Activated CD4-positive, alpha-beta memory T cell treated with anti-CD3 and anti-CD28 coated beads for 36 hours (primary cell): ENCODE measurements at regions not wholly inside any gene's neighbourhood (a gene's known extent, or its start where the extent isn't known, plus 50 kb on each side); places are given as distances from the start of the nearest gene placed in this dataset.
"Not testable (repeated sequence)": the region's sequence is repeated elsewhere in the genome, so short reads cannot be mapped to it uniquely, and the experiment has no call there.

Source experiments
- CTCF ChIA-PET: fragments of 350-600 bp; sonication (Branson Sonifier 250); formaldehyde crosslinking; loops from one replicate; lab custom pipeline; 2021; ENCODE audit warnings: antibody characterized with exemption, inconsistent platforms; lab: Charles Lee
- POLR2A ChIA-PET: fragments of 350-600 bp; sonication (Branson Sonifier 250); formaldehyde crosslinking; loops from one replicate; lab custom pipeline; 2021; ENCODE audit warnings: antibody characterized with exemption; lab: Charles Lee
- DNase-seq: peaks from one replicate; pipeline ENCODE4 v3.0.0-alpha.2; 2020
- H3K27ac Mint-ChIP-seq: one replicate; pipeline ENCODE4 v1.8.0; 2021; ENCODE audit warnings: mixed read lengths
- H3K27me3 Mint-ChIP-seq: one replicate; pipeline ENCODE4 v1.8.0; 2021; ENCODE audit warnings: mixed read lengths
- H3K36me3 Mint-ChIP-seq: one replicate; pipeline ENCODE4 v1.8.0; 2021; ENCODE audit warnings: mixed read lengths
- H3K4me1 Mint-ChIP-seq: one replicate; pipeline ENCODE4 v1.8.0; 2021; ENCODE audit warnings: low read depth, mixed read lengths
- H3K4me3 Mint-ChIP-seq: one replicate; pipeline ENCODE4 v1.8.0; 2021; ENCODE audit warnings: mild to moderate bottlenecking, mixed read lengths
- H3K9me3 Mint-ChIP-seq: one replicate; pipeline ENCODE4 v1.8.0; 2021; ENCODE audit warnings: mixed read lengths
- intact Hi-C: fragments of 100-400 bp; cut with micrococcal nuclease; formaldehyde crosslinking; loops from one replicate; pipeline ENCODE4 v1.15.1; 2023

- H3K27ac Mint-ChIP-seq, H3K27me3 Mint-ChIP-seq, H3K36me3 Mint-ChIP-seq, H3K9me3 Mint-ChIP-seq, intact Hi-C loops, CTCF ChIA-PET, H3K4me3 Mint-ChIP-seq, DNase-seq, POLR2A ChIA-PET, H3K4me1 Mint-ChIP-seq: not testable (repeated sequence)
These were observed 772.5 kb downstream of the SH3BGRL start for GRCh38 chrX:81974413-81974812.

DNA sequence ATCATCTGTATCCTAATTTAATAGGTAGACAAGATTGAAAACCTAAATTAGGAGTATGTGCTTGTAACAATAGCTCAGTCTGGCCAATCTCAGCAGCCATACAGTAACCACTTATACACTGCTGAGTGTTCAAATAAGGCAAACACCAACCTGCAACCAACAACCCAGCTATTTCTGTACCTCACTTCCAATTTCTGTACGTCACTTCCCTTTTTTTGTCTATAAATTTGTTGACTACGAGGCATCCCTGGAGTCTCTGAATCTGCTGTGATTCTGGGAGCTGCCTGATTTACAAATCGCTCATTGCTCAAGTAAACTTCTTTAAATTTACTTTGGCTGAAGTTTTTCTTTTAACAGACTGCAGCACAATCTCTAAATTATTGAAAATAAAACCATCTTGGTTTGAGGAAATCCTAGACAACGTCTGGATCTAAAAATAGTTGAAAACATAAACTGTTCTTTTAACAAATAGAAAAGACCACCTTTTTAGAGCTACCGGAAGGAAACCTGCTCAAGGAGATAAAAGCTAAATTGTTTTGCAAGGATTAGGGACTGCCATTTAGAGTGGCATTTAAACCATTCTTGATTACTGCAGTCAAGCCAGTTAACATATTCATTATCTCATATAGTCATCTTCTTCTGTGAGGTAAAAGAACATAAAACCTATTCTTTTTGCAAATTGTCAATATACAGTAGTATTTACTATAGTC lies 778.1 kb downstream of the SH3BGRL start:
- H3K9me3 Mint-ChIP-seq = no peaks in the 10 kb centered on the region
- ChIA-PET CTCF (no interaction called here), POLR2A (no interaction called here)
- intact Hi-C loops = no loop called here
- H3K36me3 Mint-ChIP-seq = no peaks in the 10 kb centered on the region
- H3K4me1 Mint-ChIP-seq = no peaks in the 10 kb centered on the region
- no peaks in the 10 kb centered on the region for H3K27me3 Mint-ChIP-seq
- DNase-seq = no peak
- no peak overlapping the region for H3K4me3 Mint-ChIP-seq
- H3K27ac Mint-ChIP-seq = no peak overlapping the region

GRCh38 chrX:81987217-81987616 lies 785.3 kb downstream of the SH3BGRL start:
- not testable (repeated sequence) for H3K27me3 Mint-ChIP-seq

DNA sequence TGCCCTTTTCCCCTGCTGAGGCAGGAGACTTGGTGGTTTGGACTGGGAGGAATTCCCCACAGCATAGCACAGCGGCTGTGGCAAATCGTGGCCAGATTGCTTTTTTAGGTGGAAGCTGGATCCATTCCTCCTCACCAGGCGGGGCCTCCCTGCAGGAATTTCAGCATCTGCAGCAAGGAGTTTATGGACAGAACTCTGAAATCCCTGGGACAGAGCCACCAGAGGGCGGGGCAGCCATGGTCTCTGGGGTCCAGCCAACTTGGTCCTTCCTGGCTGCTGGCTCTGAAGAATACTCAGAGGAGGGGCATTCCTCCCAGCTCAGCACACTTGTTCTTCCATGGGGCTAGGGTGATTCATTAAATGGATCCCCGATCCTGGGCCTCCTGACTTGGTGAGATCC lies 794.3 kb downstream of the SH3BGRL start:
- Mint-ChIP-seq H3K4me1 (no peaks in the 10 kb centered on the region), H3K36me3 (no peaks in the 10 kb centered on the region), H3K27me3 (no peaks in the 10 kb centered on the region), H3K9me3 (peaks cover 12% of the 10 kb centered on the region), H3K4me3 (no peak overlapping the region), H3K27ac (no peak overlapping the region)
- ChIA-PET CTCF (no interaction called here), POLR2A (no interaction called here)
- intact Hi-C loops = no loop called here
- DNase-seq = no peak

More at GRCh38 chrX:81987217-81987616, 785.3 kb downstream of the SH3BGRL start:
- POLR2A ChIA-PET, H3K36me3 Mint-ChIP-seq, DNase-seq, H3K27ac Mint-ChIP-seq, H3K4me3 Mint-ChIP-seq, H3K9me3 Mint-ChIP-seq, intact Hi-C loops, CTCF ChIA-PET, H3K4me1 Mint-ChIP-seq: not testable (repeated sequence)

DNA sequence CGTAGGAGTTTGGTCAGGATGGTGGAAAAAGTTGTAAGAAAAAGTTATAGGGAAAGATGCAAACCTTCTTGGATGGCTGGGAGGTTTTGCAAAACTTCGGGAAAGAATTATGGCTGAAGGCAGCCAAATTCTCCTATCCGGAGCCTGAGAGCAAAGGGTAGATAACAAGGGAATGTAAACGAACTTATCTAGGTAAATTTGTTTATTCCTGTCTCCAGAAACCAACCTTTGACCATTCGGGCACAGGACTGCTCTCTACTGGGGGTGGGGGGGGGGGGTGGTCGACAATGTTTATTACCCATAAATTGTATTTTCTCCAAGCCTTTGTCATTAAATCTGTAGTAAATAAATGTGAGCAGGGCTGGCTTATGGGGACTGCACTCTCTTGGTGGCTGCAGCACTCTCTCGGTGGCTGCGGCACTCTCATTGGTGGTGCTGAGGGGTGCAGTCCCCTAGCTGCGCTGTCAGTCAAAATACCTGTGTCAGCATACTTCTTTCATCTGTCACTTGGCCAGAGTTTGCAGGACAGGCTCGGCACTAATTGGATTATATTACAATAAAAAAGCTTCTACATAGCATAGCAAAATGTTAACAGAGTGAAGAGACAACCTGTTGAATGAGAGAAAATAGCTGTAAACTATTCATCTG lies 827.8 kb downstream of the SH3BGRL start:
- Mint-ChIP-seq H3K27ac (no peak overlapping the region), H3K4me3 (no peak overlapping the region), H3K4me1 (no peaks in the 10 kb centered on the region), H3K36me3 (no peaks in the 10 kb centered on the region), H3K27me3 (no peaks in the 10 kb centered on the region), H3K9me3 (peaks cover 5% of the 10 kb centered on the region)
- ChIA-PET POLR2A (no interaction called here), CTCF (no interaction called here)
- no peak for DNase-seq
- intact Hi-C loops = no loop called here

DNA sequence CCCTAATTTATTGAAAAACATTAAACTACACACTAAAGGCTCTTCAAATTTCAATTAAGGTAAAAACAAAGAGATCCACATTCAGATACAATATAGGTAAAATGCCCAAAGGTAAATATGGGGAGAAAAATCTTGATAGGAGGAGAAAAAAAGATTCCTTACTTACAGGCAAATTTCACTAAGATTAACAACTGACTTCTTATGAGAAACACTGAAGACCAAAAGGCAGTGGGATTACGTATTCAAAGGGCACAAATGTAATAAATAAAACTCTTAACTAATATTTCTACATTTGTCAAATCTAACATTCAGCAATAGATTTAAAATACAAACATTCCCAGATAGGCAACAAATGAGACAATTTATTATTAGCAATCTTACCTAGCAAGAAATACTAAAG lies 829.3 kb downstream of the SH3BGRL start:
- ChIA-PET CTCF (no interaction called here), POLR2A (no interaction called here)
- Mint-ChIP-seq H3K27me3 (no peaks in the 10 kb centered on the region), H3K9me3 (peaks cover 5% of the 10 kb centered on the region), H3K4me1 (no peaks in the 10 kb centered on the region), H3K27ac (no peak overlapping the region), H3K36me3 (no peaks in the 10 kb centered on the region), H3K4me3 (no peak overlapping the region)
- DNase-seq = no peak
- intact Hi-C loops = no loop called here

- no peak overlapping the region for H3K4me3 Mint-ChIP-seq
- CTCF ChIA-PET = no interaction called here
- DNase-seq = no peak
- intact Hi-C loops = no loop called here
- no peak overlapping the region for H3K27ac Mint-ChIP-seq
- H3K36me3 Mint-ChIP-seq = no peaks in the 10 kb centered on the region
- no peaks in the 10 kb centered on the region for H3K4me1 Mint-ChIP-seq
- H3K27me3 Mint-ChIP-seq = no peaks in the 10 kb centered on the region
- peaks cover 4% of the 10 kb centered on the region for H3K9me3 Mint-ChIP-seq
- POLR2A ChIA-PET = no interaction called here
These were observed 836.9 kb downstream of the SH3BGRL start for GRCh38 chrX:82038793-82039192.

DNA sequence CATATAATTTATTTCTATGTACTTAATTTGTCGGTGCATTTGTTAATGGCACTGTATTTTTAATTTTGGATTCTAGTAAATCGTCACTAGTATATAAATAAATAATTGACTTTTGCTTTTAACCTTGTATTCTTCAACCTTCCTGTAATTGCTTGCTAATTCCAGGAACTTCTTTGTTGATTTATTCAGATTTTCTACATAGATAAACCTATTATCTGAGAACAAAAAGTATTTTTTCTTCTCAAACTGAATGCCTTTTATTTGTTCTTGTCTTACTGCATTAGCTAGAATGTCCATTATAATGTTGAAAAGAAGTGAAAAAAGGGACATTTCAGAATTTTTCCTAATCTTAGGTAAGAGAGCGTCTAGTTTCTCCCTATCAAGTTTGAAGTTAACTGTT lies 839.1 kb downstream of the SH3BGRL start:
- no peak overlapping the region for H3K4me3 Mint-ChIP-seq
- H3K27ac Mint-ChIP-seq = no peak overlapping the region
- peaks cover 4% of the 10 kb centered on the region for H3K9me3 Mint-ChIP-seq
- ChIA-PET POLR2A (no interaction called here), CTCF (no interaction called here)
- intact Hi-C loops = no loop called here
- H3K4me1 Mint-ChIP-seq = no peaks in the 10 kb centered on the region
- H3K27me3 Mint-ChIP-seq = no peaks in the 10 kb centered on the region
- H3K36me3 Mint-ChIP-seq = no peaks in the 10 kb centered on the region
- DNase-seq = no peak

DNA sequence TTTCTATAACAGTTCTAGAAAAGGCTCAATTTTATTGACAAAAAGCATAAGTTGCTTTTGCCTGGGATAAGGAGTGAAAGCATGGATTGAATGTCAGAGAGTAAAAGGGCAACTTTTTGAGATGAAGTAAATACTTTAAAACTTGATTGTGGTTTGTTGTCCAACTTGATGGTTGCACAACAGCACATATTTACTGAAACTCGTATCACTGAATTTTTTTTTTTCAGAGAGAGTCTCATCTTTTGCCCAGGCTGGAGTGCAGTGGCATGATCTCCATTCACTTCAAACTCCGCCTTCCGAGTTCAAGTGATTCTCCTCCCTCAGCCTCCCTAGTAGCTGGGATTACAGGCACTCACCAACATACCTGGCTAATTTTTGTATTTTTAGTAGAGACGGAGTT lies 856.8 kb downstream of the SH3BGRL start:
- Mint-ChIP-seq H3K4me3 (no peak overlapping the region), H3K9me3 (no peaks in the 10 kb centered on the region), H3K27ac (no peak overlapping the region), H3K4me1 (no peaks in the 10 kb centered on the region), H3K27me3 (no peaks in the 10 kb centered on the region), H3K36me3 (no peaks in the 10 kb centered on the region)
- ChIA-PET POLR2A (no interaction called here), CTCF (no interaction called here)
- intact Hi-C loops = no loop called here
- DNase-seq = no peak

DNA sequence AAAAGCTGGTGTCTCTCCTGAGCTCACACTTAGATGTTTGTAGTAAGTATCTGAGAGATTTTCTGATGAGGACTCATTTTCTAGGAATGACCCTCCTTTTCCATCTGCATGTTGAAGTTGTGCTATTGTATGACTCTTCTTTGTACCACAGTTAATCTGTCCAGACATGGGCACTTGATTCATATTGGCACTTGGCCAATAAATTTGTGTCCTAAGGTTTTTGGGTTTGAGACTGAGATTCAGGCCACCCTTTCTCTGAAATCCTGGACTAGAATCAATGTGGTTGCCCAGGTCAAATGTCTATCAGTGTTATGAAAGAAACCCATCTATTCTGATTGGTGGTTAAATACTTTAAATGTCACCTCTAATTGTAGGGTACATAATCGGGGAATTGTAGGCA lies 869.0 kb downstream of the SH3BGRL start:
- no peaks in the 10 kb centered on the region for H3K4me1 Mint-ChIP-seq
- no peaks in the 10 kb centered on the region for H3K9me3 Mint-ChIP-seq
- no peak overlapping the region for H3K4me3 Mint-ChIP-seq
- H3K27ac Mint-ChIP-seq = no peak overlapping the region
- intact Hi-C loops = no loop called here
- no peaks in the 10 kb centered on the region for H3K36me3 Mint-ChIP-seq
- ChIA-PET CTCF (interaction anchor here (0.6 kb wide), 1 partner anchor 9 kb away, joined by 3 read pairs; no protein-coding TSS in a partner anchor), POLR2A (no interaction called here)
- no peak for DNase-seq
- no peaks in the 10 kb centered on the region for H3K27me3 Mint-ChIP-seq

- Mint-ChIP-seq H3K4me1 (no peaks in the 10 kb centered on the region), H3K27me3 (no peaks in the 10 kb centered on the region), H3K36me3 (no peaks in the 10 kb centered on the region), H3K27ac (no peak overlapping the region), H3K4me3 (no peak overlapping the region), H3K9me3 (peaks cover 4% of the 10 kb centered on the region)
- intact Hi-C loops = no loop called here
- DNase-seq = no peak
- POLR2A ChIA-PET = no interaction called here
- CTCF ChIA-PET = no interaction called here
These were observed 879.1 kb downstream of the SH3BGRL start for GRCh38 chrX:82081027-82081426.

DNA sequence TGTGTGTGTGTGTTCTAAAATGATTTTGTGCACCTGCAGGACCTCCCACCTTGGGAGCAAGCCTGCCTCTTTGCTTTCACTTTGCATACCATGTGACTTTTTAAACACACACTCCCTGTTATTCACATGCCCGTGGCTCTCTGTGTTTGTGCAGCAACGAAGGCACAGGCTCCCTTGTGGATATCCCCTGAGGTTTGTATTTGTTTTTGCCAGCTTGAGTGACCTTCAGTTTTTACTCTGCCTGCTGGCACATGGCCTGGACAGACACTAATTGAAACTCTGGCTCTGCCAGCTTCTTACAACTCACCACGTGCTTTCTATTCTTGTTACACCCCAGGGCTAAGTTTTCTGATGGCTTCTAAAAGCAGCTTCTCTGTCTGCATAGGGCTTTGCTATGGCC lies 885.8 kb downstream of the SH3BGRL start:
- H3K4me3 Mint-ChIP-seq = no peak overlapping the region
- H3K4me1 Mint-ChIP-seq = peaks cover 21% of the 10 kb centered on the region
- intact Hi-C loops = no loop called here
- H3K36me3 Mint-ChIP-seq = no peaks in the 10 kb centered on the region
- no peaks in the 10 kb centered on the region for H3K27me3 Mint-ChIP-seq
- no peak overlapping the region for H3K27ac Mint-ChIP-seq
- no peak for DNase-seq
- ChIA-PET CTCF (no interaction called here), POLR2A (no interaction called here)
- H3K9me3 Mint-ChIP-seq = peaks cover 9% of the 10 kb centered on the region

GRCh38 chrX:82092307-82092706 lies 890.4 kb downstream of the SH3BGRL start:
- POLR2A ChIA-PET = no interaction called here
- H3K36me3 Mint-ChIP-seq = no peaks in the 10 kb centered on the region
- CTCF ChIA-PET = no interaction called here
- H3K27me3 Mint-ChIP-seq = no peaks in the 10 kb centered on the region
- no peak overlapping the region for H3K4me3 Mint-ChIP-seq
- peaks cover 18% of the 10 kb centered on the region for H3K4me1 Mint-ChIP-seq
- intact Hi-C loops = no loop called here
- no peaks in the 10 kb centered on the region for H3K9me3 Mint-ChIP-seq
- no peak for DNase-seq
- H3K27ac Mint-ChIP-seq = no peak overlapping the region
